NOMO-1 treated with DMSO at 0.1 percent for 48 hours (cell line): ENCODE measurements at regions not wholly inside any gene's neighbourhood (a gene's known extent, or its start where the extent isn't known, plus 50 kb on each side); places are given as distances from the start of the nearest gene placed in this dataset.

Experiments used
- DNase-seq: peaks from one replicate; lab custom pipeline; 2025; ENCODE audit not compliant: unreplicated experiment; lab: John Stamatoyannopoulos, UW

GRCh38 chr4:170662250-170662649 lies 572.5 kb upstream of the AADAT start:
- no peak for DNase-seq

- no peak for DNase-seq
Observed at GRCh38 chr4:170657761-170658160, 568.0 kb upstream of the AADAT start.

GRCh38 chr4:170656506-170656905 lies 566.8 kb upstream of the AADAT start:
- DNase-seq: no peak

GRCh38 chr4:170652571-170652970 lies 562.8 kb upstream of the AADAT start:
- no peak for DNase-seq

- no peak for DNase-seq
Observed at GRCh38 chr4:170651786-170652185, 562.0 kb upstream of the AADAT start.

DNA sequence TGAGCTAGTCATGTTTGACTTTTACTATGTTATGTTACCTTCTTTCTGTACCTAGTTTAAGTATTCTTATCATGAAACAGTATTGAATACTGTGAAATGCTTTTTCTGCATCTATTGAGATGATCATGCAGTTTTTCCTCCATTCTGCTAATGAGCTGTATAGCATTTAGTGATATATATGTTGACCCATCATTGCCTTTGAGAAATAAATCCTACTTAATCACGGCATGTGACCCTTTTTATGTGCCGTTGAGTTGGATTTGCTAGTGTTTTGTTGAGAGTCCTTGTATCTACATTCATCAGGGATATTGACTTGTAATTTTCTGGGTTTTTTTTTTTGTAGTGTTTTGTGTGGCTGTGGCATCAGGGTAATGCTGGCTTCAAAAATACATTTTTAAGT lies 537.7 kb upstream of the AADAT start:
- no peak for DNase-seq

GRCh38 chr4:170623899-170624298 lies 534.1 kb upstream of the AADAT start:
- DNase-seq: no peak

GRCh38 chr4:170610434-170610833 lies 520.7 kb upstream of the AADAT start:
- DNase-seq: no peak

GRCh38 chr4:170599894-170600293 lies 510.1 kb upstream of the AADAT start:
- DNase-seq: no peak

DNA sequence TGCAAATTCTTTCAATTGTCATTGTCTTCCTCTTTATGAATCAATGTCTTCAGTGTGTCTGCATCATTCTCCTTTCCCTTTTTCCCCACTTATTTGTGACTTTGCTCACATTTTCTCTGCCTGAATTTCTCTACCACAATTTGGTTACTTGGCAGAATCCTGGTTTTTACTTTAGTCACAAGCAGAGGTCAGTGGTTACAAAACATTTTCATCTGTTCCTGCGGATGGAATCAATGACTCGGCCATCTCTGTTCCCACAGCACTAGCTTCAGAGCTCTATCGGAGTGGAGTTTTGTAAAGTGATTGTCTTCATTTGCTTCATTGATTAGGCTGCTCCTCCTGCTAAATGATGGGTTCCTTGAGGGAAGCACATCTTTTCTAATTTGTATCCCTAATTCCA lies 501.3 kb upstream of the AADAT start:
- no peak for DNase-seq

- peak; percentile 19 for DNase-seq
Observed at GRCh38 chr4:170589597-170590191, 499.9 kb upstream of the AADAT start.

GRCh38 chr4:170581969-170582368 lies 492.2 kb upstream of the AADAT start:
- DNase-seq: no peak

GRCh38 chr4:170581322-170581721 lies 491.6 kb upstream of the AADAT start:
- DNase-seq: no peak

GRCh38 chr4:170580651-170581050 lies 490.9 kb upstream of the AADAT start:
- DNase-seq: no peak

DNA sequence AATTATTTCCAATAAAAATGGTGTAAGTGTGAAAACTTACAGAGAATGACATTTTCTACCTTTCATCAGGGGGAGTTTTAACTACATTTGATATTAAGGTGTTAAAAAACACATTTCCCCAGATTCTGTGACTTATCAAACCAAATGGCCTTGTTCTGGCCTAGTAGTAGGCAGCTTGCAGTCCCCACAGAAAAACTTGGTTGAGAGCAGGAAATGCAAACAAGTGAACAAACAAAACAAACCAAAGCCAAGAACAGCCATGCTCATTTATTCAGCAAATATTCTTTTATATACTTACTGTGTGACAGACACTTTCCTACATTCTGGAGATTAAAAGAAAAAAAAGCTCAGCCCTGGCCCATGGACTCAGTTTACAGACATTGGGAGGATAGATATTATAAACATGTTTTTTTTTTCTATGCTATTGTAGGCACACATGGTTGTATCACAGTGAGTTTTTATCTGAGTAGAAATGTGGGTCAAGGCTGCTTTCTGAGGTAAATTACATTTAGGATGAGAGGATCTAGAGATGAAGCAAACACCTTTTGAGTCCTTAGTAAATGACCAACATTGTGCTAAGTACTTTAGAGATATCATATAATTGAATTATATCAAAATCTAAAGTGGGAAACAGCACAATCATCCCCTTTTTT lies 449.2 kb upstream of the AADAT start:
- no peak for DNase-seq

- DNase-seq: no peak
Observed at GRCh38 chr4:170529748-170530722, 440.3 kb upstream of the AADAT start.

DNA sequence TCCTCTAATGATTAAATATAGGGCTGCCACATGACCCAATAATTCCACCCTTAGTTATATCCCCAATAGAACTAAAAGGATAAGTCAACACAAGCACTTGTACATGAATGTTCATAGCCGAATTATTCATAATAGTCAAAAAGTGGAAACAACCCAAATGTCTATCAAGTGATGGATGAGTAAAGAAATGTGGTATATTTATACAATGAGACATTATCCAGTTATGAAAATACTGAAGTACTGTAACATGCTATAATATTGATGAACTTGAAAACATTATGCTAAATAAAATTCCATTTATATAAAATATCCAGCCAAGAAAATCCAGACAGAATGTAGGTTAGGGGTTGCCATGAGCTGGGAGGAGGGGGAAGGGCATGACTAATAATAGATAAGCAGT lies 436.7 kb upstream of the AADAT start:
- DNase-seq: no peak

- DNase-seq: no peak
Observed at GRCh38 chr4:170522427-170522970, 432.7 kb upstream of the AADAT start.

GRCh38 chr4:170497689-170498088 lies 407.9 kb upstream of the AADAT start:
- DNase-seq: no peak

DNA sequence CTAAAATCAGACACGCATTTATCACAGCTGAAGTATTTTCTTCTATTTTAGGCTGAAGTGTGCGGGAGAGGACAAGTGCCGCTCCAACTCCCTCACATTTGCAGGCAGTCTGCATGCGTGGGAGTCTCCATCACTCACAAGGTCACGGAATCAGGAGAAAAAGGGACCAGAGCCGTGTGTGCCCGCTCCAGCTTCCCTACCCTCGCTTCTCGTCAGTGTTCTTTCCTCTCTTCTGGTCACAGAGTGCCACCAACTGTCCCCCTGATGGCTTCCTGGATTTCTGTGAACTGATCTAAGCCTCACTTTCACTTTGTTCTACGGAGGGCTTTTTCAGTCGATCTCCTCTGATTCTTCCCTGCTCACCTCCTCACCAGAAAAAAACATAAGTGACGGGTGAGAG lies 407.4 kb upstream of the AADAT start:
- DNase-seq: no peak

DNA sequence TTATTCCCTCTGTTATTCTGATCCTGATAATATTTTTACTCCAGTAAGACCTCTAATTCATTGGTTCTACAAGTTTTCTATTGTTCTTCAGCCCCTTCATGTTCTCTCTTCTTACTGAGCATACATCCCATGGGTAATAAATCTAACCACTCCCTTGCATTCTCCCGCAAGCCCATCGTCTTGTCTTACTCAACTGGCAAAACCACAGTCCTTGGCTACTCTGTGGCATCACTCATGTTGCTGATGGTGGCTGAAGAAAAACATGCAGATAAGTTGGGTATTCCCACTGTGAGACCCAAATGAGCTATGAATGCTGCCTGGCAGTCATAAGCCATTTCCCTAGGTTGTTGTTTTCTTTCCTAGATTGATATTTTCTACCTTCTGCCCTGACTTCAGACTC lies 402.2 kb upstream of the AADAT start:
- no peak for DNase-seq

- DNase-seq: no peak
Observed at GRCh38 chr4:170476351-170476750, 386.6 kb upstream of the AADAT start.
